ENCODE measurements at regions not wholly inside any gene's neighbourhood (a gene's known extent, or its start where the extent isn't known, plus 50 kb on each side); places are given as distances from the start of the nearest gene placed in this dataset.

DNA sequence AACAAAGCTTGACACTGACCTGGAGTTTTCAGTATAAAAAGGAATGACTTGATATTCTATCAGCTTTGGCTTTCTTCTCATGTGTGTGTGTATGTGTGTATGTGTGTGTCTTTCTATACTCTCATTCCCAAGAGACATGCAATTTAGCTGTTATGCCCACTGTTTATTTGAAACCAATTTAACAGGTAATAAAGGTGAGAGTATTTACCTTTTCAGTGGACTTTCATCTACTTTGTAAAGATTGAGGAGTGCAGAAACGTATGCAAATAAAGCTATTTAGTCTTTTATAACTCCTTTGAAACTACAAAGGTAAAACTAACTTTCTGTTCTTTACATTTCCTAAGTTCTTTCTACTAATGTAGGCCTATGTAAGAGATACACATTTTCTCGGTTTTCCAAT lies 103.5 kb upstream of the HS3ST5 start:
- Histone ChIP-seq H3K4me1 (ENCODE audit: insufficient read depth, low read length) (0 out of 2 replicates have a peak, but pooled peaks cover 5% of the 10 kb centered on the region), H3K27me3 (ENCODE audit: control insufficient read depth in 1 of 2, insufficient read depth in 2 of 2, low read length in 2 of 2) (no peaks in the 10 kb centered on the region), H3K79me2 (ENCODE audit: insufficient read depth, low read length) (no peaks in the 10 kb centered on the region), H2AFZ (ENCODE audit: low read length) (no peak overlapping the region), H3K27ac (ENCODE audit: extremely low read length, insufficient read depth, low read length) (no peak overlapping the region), H3K4me3 (replicated peaks in 1 of 3; ENCODE audit: insufficient read depth in 1 of 3, low read depth in 2 of 3, low read length in 3 of 3) (no peak overlapping the region), H3K9ac (ENCODE audit: insufficient read depth, low read depth, low read length) (no peak overlapping the region), H4K20me1 (ENCODE audit: insufficient read depth, low read length) (no peaks in the 10 kb centered on the region), H3K4me2 (ENCODE audit: low read depth, low read length) (no peak overlapping the region), H3K9me3 (ENCODE audit: low read length) (no peaks in the 10 kb centered on the region), H3K36me3 (replicated peaks in 1 of 2; ENCODE audit: control insufficient read depth in 1 of 2, insufficient read depth in 2 of 2, low read length in 2 of 2) (no peaks in the 10 kb centered on the region)
- in situ Hi-C loops (cut with HindIII; ENCODE audit: extremely low pct_ligation_motif_present, low pct_unique_long_range_greater_than_20kb) (no loop called here), intact Hi-C loops (cut with micrococcal nuclease; ENCODE audit: unreplicated experiment) (no loop called here)
- ATAC-seq (no peak), FAIRE-seq (no peak), DNase-seq (ENCODE audit: low spot score) (no peak)
- ChIA-PET POLR2A (no interaction called here), CTCF (ENCODE audit: low intra/inter-chr PET ratio, low total read pairs) (no interaction called here)
- BruUV-seq (replicated peaks) = no TSS peak
- WGBS (ENCODE audit: low lambda C conversion rate) = 2% methylated on average over 2 of the region's 2 CpGs
- no peak for TF ChIP-seq ZFP90 (CRISPR knock-in tag; IDR thresholded peaks at IDR 0.05; ENCODE audit: borderline replicate concordance)
- TF ChIP-seq, protein P1, sequence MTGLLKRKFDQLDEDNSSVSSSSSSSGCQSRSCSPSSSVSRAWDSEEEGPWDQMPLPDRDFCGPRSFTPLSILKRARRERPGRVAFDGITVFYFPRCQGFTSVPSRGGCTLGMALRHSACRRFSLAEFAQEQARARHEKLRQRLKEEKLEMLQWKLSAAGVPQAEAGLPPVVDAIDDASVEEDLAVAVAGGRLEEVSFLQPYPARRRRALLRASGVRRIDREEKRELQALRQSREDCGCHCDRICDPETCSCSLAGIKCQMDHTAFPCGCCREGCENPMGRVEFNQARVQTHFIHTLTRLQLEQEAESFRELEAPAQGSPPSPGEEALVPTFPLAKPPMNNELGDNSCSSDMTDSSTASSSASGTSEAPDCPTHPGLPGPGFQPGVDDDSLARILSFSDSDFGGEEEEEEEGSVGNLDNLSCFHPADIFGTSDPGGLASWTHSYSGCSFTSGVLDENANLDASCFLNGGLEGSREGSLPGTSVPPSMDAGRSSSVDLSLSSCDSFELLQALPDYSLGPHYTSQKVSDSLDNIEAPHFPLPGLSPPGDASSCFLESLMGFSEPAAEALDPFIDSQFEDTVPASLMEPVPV (CRISPR knock-in tag; IDR thresholded peaks at IDR 0.05) = no peak
- no peak for TF ChIP-seq ZNF383 (CRISPR knock-in tag; IDR thresholded peaks at IDR 0.05; ENCODE audit: borderline replicate concordance)
- TF ChIP-seq, protein P2, sequence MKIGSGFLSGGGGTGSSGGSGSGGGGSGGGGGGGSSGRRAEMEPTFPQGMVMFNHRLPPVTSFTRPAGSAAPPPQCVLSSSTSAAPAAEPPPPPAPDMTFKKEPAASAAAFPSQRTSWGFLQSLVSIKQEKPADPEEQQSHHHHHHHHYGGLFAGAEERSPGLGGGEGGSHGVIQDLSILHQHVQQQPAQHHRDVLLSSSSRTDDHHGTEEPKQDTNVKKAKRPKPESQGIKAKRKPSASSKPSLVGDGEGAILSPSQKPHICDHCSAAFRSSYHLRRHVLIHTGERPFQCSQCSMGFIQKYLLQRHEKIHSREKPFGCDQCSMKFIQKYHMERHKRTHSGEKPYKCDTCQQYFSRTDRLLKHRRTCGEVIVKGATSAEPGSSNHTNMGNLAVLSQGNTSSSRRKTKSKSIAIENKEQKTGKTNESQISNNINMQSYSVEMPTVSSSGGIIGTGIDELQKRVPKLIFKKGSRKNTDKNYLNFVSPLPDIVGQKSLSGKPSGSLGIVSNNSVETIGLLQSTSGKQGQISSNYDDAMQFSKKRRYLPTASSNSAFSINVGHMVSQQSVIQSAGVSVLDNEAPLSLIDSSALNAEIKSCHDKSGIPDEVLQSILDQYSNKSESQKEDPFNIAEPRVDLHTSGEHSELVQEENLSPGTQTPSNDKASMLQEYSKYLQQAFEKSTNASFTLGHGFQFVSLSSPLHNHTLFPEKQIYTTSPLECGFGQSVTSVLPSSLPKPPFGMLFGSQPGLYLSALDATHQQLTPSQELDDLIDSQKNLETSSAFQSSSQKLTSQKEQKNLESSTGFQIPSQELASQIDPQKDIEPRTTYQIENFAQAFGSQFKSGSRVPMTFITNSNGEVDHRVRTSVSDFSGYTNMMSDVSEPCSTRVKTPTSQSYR (CRISPR knock-in tag; IDR thresholded peaks at IDR 0.05; ENCODE audit: borderline replicate concordance) = no peak
- no peak for TF ChIP-seq SIX4 (CRISPR knock-in tag; IDR thresholded peaks at IDR 0.05)
- TF ChIP-seq ZNF713 (CRISPR knock-in tag; IDR thresholded peaks at IDR 0.05) = no peak
- no peak for TF ChIP-seq ZNF124 (CRISPR knock-in tag; IDR thresholded peaks at IDR 0.05)
- no peak for TF ChIP-seq NR2C2 (CRISPR knock-in tag; IDR thresholded peaks at IDR 0.05; ENCODE audit: borderline replicate concordance)
- TF ChIP-seq ZNF577 (CRISPR knock-in tag; IDR thresholded peaks at IDR 0.05; ENCODE audit: borderline replicate concordance, low read depth) = no peak
- TF ChIP-seq, protein P3, sequence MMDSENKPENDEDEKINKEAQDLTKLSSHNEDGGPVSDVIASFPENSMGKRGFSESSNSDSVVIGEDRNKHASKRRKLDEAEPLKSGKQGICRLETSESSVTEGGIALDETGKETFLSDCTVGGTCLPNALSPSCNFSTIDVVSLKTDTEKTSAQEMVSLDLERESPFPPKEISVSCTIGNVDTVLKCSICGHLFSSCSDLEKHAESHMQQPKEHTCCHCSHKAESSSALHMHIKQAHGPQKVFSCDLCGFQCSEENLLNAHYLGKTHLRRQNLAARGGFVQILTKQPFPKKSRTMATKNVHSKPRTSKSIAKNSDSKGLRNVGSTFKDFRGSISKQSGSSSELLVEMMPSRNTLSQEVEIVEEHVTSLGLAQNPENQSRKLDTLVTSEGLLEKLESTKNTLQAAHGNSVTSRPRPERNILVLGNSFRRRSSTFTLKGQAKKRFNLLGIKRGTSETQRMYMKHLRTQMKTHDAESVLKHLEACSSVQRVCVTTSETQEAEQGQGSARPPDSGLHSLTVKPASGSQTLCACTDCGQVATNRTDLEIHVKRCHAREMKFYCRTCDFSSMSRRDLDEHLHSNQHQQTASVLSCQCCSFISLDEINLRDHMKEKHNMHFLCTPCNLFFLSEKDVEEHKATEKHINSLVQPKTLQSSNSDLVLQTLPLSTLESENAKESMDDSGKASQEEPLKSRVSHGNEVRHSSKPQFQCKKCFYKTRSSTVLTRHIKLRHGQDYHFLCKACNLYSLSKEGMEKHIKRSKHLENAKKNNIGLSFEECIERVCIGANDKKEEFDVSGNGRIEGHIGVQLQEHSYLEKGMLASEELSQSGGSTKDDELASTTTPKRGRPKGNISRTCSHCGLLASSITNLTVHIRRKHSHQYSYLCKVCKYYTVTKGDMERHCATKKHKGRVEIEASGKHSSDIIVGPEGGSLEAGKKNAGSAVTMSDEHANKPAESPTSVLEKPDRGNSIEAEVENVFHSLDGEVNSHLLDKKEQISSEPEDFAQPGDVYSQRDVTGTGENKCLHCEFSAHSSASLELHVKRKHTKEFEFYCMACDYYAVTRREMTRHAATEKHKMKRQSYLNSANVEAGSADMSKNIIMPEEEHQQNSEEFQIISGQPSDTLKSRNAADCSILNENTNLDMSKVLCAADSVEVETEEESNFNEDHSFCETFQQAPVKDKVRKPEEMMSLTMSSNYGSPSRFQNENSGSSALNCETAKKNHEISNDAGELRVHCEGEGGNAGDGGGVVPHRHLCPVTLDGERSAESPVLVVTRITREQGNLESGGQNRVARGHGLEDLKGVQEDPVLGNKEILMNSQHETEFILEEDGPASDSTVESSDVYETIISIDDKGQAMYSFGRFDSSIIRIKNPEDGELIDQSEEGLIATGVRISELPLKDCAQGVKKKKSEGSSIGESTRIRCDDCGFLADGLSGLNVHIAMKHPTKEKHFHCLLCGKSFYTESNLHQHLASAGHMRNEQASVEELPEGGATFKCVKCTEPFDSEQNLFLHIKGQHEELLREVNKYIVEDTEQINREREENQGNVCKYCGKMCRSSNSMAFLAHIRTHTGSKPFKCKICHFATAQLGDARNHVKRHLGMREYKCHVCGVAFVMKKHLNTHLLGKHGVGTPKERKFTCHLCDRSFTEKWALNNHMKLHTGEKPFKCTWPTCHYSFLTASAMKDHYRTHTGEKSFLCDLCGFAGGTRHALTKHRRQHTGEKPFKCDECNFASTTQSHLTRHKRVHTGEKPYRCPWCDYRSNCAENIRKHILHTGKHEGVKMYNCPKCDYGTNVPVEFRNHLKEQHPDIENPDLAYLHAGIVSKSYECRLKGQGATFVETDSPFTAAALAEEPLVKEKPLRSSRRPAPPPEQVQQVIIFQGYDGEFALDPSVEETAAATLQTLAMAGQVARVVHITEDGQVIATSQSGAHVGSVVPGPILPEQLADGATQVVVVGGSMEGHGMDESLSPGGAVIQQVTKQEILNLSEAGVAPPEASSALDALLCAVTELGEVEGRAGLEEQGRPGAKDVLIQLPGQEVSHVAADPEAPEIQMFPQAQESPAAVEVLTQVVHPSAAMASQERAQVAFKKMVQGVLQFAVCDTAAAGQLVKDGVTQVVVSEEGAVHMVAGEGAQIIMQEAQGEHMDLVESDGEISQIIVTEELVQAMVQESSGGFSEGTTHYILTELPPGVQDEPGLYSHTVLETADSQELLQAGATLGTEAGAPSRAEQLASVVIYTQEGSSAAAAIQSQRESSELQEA (CRISPR knock-in tag; IDR thresholded peaks at IDR 0.05; ENCODE audit: not compliant biosample characterization) = no peak

Data from HepG2 (cell line).